NB4 (cell line): ENCODE measurements at regions not wholly inside any gene's neighbourhood (a gene's known extent, or its start where the extent isn't known, plus 50 kb on each side); places are given as distances from the start of the nearest gene placed in this dataset.

Experiments used
- DNase-seq: peaks from one replicate; pipeline ENCODE4 v3.0.0; 2010; ENCODE audit warnings: low read depth
- H3K4me3 ChIP-seq: one replicate; pipeline ENCODE4 v1.5.1; 2011; ENCODE audit warnings: mild to moderate bottlenecking, low read depth, low read length, moderate library complexity
- MYC ChIP-seq: IDR thresholded peaks from 2 replicates; pipeline ENCODE4 v1.6.1; 2011; ENCODE audit warnings: low read depth, low read length
- POLR2A ChIP-seq: IDR thresholded peaks from 2 replicates; pipeline ENCODE4 v1.6.1; 2011; ENCODE audit warnings: mild to moderate bottlenecking; ENCODE audit not compliant: insufficient read length; ENCODE audit errors: extremely low read depth
- TF ChIP-seq, protein P1 (sequence below): IDR thresholded peaks from one replicate; pipeline ENCODE4 v1.5.1; 2012; ENCODE audit warnings: low read depth, low read length
- TF ChIP-seq, protein P2 (sequence below): IDR thresholded peaks from 2 replicates; pipeline ENCODE4 v1.6.1; 2011; ENCODE audit warnings: low read depth, low read length

DNA sequence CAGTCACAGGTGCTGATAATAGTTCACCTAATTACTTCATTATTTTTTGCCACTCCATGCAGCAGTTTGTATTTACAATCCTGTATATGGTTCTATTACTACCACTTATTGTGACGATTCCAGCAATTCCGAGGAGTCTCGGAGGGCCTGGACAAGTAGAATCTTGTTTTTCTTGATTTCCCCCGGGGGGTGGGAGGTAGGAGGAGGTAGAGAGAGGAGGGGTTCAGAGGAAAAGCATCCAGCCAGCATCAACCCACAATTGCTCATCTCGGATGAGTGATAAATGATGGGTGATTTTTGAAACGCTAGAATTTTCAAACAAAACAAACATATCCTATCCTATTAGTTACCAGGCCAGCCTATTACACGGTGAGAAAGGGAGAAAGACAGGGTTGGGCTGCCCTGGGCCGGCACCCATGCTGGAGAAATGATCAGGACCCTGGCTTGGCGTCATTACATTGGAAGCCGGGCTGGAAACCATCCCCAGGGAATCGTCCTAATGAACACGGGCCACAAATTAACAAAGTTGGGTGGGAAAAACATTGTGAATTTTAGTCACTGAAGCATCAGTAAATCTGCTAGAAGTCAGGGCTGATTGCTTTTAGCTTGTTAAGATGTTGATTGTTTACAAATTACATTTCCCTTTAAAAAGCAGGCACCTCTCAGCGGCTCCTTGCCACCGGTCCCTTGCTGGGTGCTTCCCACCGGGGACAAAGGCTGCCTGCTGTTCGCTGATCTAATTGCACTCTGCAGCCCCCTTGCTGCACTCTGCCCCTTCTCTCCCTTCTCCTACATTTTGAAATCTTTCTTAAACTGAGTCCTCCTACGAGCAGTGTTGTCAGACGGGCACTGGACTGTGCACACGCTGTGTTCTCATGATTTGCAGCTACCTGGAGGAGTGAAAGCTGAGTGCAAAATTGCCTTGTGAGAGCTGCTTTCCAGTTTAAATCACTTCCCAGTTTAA lies 95.5 kb downstream of the FAM204A start:
- TF ChIP-seq MYC (no peak), POLR2A (no peak)
- TF ChIP-seq, protein P1, sequence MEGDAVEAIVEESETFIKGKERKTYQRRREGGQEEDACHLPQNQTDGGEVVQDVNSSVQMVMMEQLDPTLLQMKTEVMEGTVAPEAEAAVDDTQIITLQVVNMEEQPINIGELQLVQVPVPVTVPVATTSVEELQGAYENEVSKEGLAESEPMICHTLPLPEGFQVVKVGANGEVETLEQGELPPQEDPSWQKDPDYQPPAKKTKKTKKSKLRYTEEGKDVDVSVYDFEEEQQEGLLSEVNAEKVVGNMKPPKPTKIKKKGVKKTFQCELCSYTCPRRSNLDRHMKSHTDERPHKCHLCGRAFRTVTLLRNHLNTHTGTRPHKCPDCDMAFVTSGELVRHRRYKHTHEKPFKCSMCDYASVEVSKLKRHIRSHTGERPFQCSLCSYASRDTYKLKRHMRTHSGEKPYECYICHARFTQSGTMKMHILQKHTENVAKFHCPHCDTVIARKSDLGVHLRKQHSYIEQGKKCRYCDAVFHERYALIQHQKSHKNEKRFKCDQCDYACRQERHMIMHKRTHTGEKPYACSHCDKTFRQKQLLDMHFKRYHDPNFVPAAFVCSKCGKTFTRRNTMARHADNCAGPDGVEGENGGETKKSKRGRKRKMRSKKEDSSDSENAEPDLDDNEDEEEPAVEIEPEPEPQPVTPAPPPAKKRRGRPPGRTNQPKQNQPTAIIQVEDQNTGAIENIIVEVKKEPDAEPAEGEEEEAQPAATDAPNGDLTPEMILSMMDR, result no peak
- TF ChIP-seq, protein P2, sequence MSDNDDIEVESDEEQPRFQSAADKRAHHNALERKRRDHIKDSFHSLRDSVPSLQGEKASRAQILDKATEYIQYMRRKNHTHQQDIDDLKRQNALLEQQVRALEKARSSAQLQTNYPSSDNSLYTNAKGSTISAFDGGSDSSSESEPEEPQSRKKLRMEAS, result no peak
- no peak overlapping the region for H3K4me3 ChIP-seq
- DNase-seq, result no peak

DNA sequence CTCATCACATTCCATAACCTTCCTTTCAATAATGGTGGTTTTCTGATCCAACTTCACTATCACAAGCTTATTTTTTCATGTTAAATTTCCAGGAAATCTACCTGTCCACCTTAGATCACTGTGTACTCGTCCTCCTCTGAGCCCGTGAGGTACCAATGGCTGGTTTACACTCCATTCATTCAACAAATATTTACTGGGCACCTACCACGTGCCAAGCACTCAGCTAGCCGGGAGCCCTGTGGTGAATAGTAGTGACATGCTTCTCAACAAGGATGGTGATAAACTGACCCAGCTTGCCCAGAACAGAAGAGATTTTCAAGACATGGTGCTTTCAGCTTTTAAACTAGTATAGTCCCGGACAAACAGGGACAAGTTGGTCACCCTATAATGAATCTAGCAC lies 98.2 kb downstream of the FAM204A start:
- TF ChIP-seq MYC (no peak), POLR2A (no peak)
- TF ChIP-seq, protein P2, result no peak
- TF ChIP-seq, protein P1, result no peak
- no peak overlapping the region for H3K4me3 ChIP-seq
- no peak for DNase-seq

DNA sequence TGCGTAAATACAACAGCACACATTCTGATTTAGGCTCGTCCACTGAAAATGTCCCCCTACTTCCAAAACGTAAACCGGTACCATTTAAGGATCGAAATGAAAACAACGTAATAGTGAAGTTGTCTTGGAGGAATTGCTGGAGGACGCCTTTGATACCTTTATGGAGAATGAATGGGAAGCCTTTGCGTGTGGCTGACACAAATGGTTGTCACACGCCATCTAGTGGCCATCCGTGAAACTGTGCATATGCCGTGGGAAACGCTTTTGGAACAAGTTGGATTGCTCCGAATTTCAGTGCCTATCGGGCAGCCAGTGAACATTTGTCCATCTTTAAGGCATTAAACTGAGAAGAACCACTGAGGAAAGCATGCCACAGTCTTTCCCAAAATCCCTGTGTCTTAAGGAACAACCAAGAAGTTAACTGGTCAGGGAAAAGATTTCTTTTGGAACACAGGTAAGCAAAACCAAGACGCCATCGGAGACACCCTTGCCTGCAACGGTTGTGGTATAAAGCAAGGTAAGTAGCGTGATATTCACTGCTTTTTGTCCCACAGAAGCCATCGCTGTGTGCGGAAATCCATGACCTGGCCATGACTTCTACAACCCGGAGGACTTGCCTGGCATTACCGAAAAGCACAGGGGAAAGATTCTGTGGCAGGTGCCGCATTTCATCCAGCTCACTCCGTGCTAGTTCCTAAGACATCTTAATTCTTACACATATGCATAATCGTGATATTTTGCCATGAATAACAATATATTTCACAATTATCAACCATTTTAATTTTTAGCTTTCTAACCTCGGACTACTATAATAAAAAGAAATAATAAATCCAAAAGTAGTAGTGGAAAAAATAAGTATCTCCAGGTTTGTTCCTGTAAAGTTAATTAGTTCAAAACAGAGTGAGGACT lies 100.6 kb downstream of the FAM204A start:
- DNase-seq, result peak; percentile 77
- TF ChIP-seq, protein P1, result peak; percentile 93
- TF ChIP-seq, protein P2, result no peak
- H3K4me3 ChIP-seq, result no peak overlapping the region

DNA sequence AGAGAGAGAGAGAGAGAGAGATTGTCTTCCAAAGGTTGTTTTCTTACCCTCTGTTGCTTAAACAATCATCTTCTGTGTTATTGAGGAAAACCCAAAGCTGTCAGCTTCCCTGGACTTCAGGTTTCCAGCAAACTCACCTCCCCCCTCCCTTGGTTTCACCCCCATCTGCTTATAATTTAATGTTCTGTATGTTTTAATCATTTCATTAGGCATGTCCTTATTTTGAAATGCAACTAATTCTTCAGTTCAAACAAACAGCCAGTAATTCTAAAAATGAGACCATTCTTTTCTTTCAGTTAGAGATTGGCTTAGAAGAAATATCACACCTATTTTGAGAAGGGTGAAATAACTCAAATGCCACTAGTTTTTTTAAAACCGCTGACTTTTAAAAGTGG lies 102.9 kb downstream of the FAM204A start:
- DNase-seq, result no peak
- no peak overlapping the region for H3K4me3 ChIP-seq
- TF ChIP-seq POLR2A (no peak), MYC (no peak)
- TF ChIP-seq, protein P2, result no peak
- TF ChIP-seq, protein P1, result no peak

DNA sequence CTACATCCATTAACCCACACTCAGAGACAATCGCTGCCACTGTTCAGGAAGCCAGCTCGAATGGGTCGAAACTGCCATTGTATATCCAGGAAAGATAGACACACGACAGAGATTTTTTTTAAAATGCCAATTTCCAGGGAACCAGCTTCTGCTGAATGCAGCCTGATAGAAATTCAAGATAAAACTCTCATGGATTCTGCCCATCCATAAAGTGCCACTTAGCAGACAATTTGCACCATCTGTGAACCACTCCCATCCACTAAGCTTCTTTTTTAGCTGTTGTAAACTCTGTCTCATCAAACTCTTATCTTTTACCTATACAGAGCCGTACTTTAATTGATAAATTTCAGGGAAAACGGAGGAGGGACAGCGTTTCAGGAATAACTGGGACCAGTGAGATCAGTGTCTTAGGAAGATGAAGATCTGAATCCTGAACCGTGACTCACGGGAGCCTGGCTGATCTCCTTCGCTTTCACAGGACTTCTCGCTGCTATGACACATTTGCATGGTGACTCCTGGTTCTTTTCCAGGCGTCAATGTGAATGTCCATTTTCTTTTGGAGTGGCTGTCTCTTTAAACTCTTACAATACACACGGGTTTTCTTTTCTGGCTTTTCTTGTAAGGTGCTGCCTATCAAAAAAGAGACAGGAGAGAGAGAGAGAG lies 103.4 kb downstream of the FAM204A start:
- DNase-seq, result no peak
- H3K4me3 ChIP-seq, result no peak overlapping the region
- TF ChIP-seq, protein P1, result no peak
- TF ChIP-seq, protein P2, result no peak
- TF ChIP-seq POLR2A, result no peak
- TF ChIP-seq MYC, result no peak
